HFF-Myc (cell line): ENCODE measurements at regions not wholly inside any gene's neighbourhood (a gene's known extent, or its start where the extent isn't known, plus 50 kb on each side); places are given as distances from the start of the nearest gene placed in this dataset.

Experiments used
- DNase-seq: peaks from one replicate; pipeline ENCODE4 v3.0.0-alpha.2; 2011; ENCODE audit warnings: low read depth; ENCODE audit errors: extremely low read depth
- H3K4me3 ChIP-seq: replicated peaks from 2 replicates; pipeline ENCODE4 v1.5.1; 2011; ENCODE audit warnings: low read depth, mild to moderate bottlenecking, control low read depth, low read length
- CTCF ChIP-seq: IDR thresholded peaks from 2 replicates; pipeline ENCODE4 v1.5.1; 2012; ENCODE audit warnings: mild to moderate bottlenecking, low read depth, low read length, control low read depth; ENCODE audit errors: missing control alignments

GRCh38 chr3:194971965-194972364 is 286.3 kb downstream of the FAM43A start:
- no peak overlapping the region for H3K4me3 ChIP-seq
- no peak for TF ChIP-seq CTCF
- DNase-seq: no peak

- no peak for DNase-seq
- TF ChIP-seq CTCF: no peak
- H3K4me3 ChIP-seq: no peak overlapping the region
Observed at GRCh38 chr3:194972641-194973040, 287.0 kb downstream of the FAM43A start.

GRCh38 chr3:194973366-194974000 is 287.8 kb downstream of the FAM43A start:
- no peak for DNase-seq
- TF ChIP-seq CTCF: no peak
- H3K4me3 ChIP-seq: no peak overlapping the region

GRCh38 chr3:194974468-194975135 is 288.9 kb downstream of the FAM43A start:
- no peak for TF ChIP-seq CTCF
- no peak overlapping the region for H3K4me3 ChIP-seq
- no peak for DNase-seq

GRCh38 chr3:194976049-194976451 is 290.4 kb downstream of the FAM43A start:
- no peak overlapping the region for H3K4me3 ChIP-seq
- no peak for TF ChIP-seq CTCF
- DNase-seq: no peak

GRCh38 chr3:194976874-194977273 is 291.2 kb downstream of the FAM43A start:
- TF ChIP-seq CTCF: no peak
- H3K4me3 ChIP-seq: no peak overlapping the region
- no peak for DNase-seq

GRCh38 chr3:194977356-194977755 is 291.7 kb downstream of the FAM43A start:
- H3K4me3 ChIP-seq: no peak overlapping the region
- no peak for TF ChIP-seq CTCF

More at GRCh38 chr3:194977356-194977755, 291.7 kb downstream of the FAM43A start:
- no peak for DNase-seq
